Stimulated activated CD8-positive, alpha-beta memory T cell treated with anti-CD3 and anti-CD28 coated beads, Interleukin-2, amount 100 ng/mL, for 48 hours (primary cell): ENCODE measurements at regions not wholly inside any gene's neighbourhood (a gene's known extent, or its start where the extent isn't known, plus 50 kb on each side); places are given as distances from the start of the nearest gene placed in this dataset.
"Not testable (repeated sequence)": the region's sequence is repeated elsewhere in the genome, so short reads cannot be mapped to it uniquely, and the experiment has no call there.

Source experiments
- DNase-seq, 2 donors: peaks; one replicate each; pipeline ENCODE4 v3.0.0-alpha.2; 2020; ENCODE audit warnings: low read depth in 2 of 2

GRCh38 chr13:110010404-110011138, 224.2 kb upstream of the IRS2 start:
- DNase-seq, result no peak

- no peak for DNase-seq
Observed at GRCh38 chr13:110008816-110009215, 222.4 kb upstream of the IRS2 start.

GRCh38 chr13:110006304-110006703, 219.9 kb upstream of the IRS2 start:
- no peak for DNase-seq

- no peak for DNase-seq
Observed at GRCh38 chr13:110005563-110005962, 219.2 kb upstream of the IRS2 start.

- no peak for DNase-seq
Observed at GRCh38 chr13:110004814-110005213, 218.4 kb upstream of the IRS2 start.

- DNase-seq, result no peak
Observed at GRCh38 chr13:110001670-110002275, 215.4 kb upstream of the IRS2 start.

- DNase-seq, result no peak
Observed at GRCh38 chr13:110000534-110001345, 214.4 kb upstream of the IRS2 start.

GRCh38 chr13:109999659-110000533, 213.5 kb upstream of the IRS2 start:
- DNase-seq, result no peak

- DNase-seq, result no peak
Observed at GRCh38 chr13:109998684-109999533, 212.5 kb upstream of the IRS2 start.

- no peak for DNase-seq
Observed at GRCh38 chr13:109998037-109998436, 211.7 kb upstream of the IRS2 start.

- DNase-seq, result not testable (repeated sequence)
Observed at GRCh38 chr13:109997056-109997595, 210.7 kb upstream of the IRS2 start.

- no peak for DNase-seq
Observed at GRCh38 chr13:109996404-109996960, 210.1 kb upstream of the IRS2 start.

- no peak for DNase-seq
Observed at GRCh38 chr13:109995578-109995977, 209.2 kb upstream of the IRS2 start.

- DNase-seq, result no peak
Observed at GRCh38 chr13:109990296-109990695, 203.9 kb upstream of the IRS2 start.

GRCh38 chr13:109989686-109990085, 203.3 kb upstream of the IRS2 start:
- no peak for DNase-seq

GRCh38 chr13:109989155-109989554, 202.8 kb upstream of the IRS2 start:
- DNase-seq, result no peak

GRCh38 chr13:109986851-109987250, 200.5 kb upstream of the IRS2 start:
- DNase-seq, result no peak

GRCh38 chr13:109985871-109986450, 199.6 kb upstream of the IRS2 start:
- DNase-seq, result no peak

- no peak for DNase-seq
Observed at GRCh38 chr13:109983447-109983846, 197.1 kb upstream of the IRS2 start.

GRCh38 chr13:109981000-109981399, 194.6 kb upstream of the IRS2 start:
- DNase-seq, result no peak
